GM23338 (cell line): ENCODE measurements at regions not wholly inside any gene's neighbourhood (a gene's known extent, or its start where the extent isn't known, plus 50 kb on each side); places are given as distances from the start of the nearest gene placed in this dataset.

Experiments
- ATAC-seq: fragments of 200-7000 bp; cut with Tn5 transposase; 3 replicates; pipeline ENCODE4 v1.9.1; 2020
- DNase-seq: peaks from one replicate; pipeline ENCODE4 v3.0.0-alpha.2; 2015; ENCODE audit warnings: low spot score
- H2AFZ ChIP-seq: fragments of 200-600 bp; sonication (generic); 2 replicates; pipeline ENCODE4 v1.8.0; 2016; ENCODE audit warnings: antibody characterized with exemption, mild to moderate bottlenecking, moderate library complexity
- H3F3A ChIP-seq: fragments of 200-600 bp; sonication (generic); replicated peaks from 2 replicates; pipeline ENCODE4 v1.8.0; 2017; ENCODE audit warnings: antibody characterized with exemption, mixed run types, low read depth
- H3K27ac ChIP-seq: fragments of 200-600 bp; sonication (generic); 2 replicates; pipeline ENCODE4 v1.6.1; 2016; ENCODE audit warnings: low read depth
- H3K27me3 ChIP-seq: fragments of 200-600 bp; sonication (generic); 2 replicates; pipeline ENCODE4 v1.8.0; 2016; ENCODE audit warnings: mild to moderate bottlenecking, mixed run types, moderate library complexity; ENCODE audit not compliant: insufficient read depth
- H3K36me3 ChIP-seq: fragments of 200-600 bp; sonication (generic); 2 replicates; pipeline ENCODE4 v1.8.0; 2016; ENCODE audit warnings: mild to moderate bottlenecking; ENCODE audit not compliant: insufficient read depth
- H3K4me1 ChIP-seq: fragments of 200-600 bp; sonication (generic); 2 replicates; pipeline ENCODE4 v1.8.0; 2016; ENCODE audit warnings: mild to moderate bottlenecking, moderate library complexity; ENCODE audit not compliant: insufficient read depth
- H3K4me2 ChIP-seq: fragments of 200-600 bp; sonication (generic); 2 replicates; pipeline ENCODE4 v1.7.1; 2017; ENCODE audit warnings: mixed run types
- H3K4me3 ChIP-seq: fragments of 200-600 bp; sonication (generic); 2 replicates; pipeline ENCODE4 v1.6.1; 2016; ENCODE audit warnings: mixed run types
- H3K79me2 ChIP-seq: fragments of 200-600 bp; sonication (generic); replicated peaks from 2 replicates; pipeline ENCODE4 v1.8.0; 2017; ENCODE audit warnings: mild to moderate bottlenecking; ENCODE audit not compliant: insufficient read depth
- H3K9me2 ChIP-seq: fragments of 200-600 bp; sonication (generic); 2 replicates; pipeline ENCODE4 v1.8.0; 2017; ENCODE audit not compliant: insufficient read depth
- H4K20me1 ChIP-seq: fragments of 200-600 bp; sonication (generic); replicated peaks from 2 replicates; pipeline ENCODE4 v1.8.0; 2017; ENCODE audit warnings: mild to moderate bottlenecking; ENCODE audit not compliant: insufficient read depth
- H3K27ac Mint-ChIP-seq: 2 replicates; pipeline ENCODE4 v1.8.0; 2020; ENCODE audit warnings: inconsistent platforms, mild to moderate bottlenecking, moderate library complexity, mixed read lengths
- H3K27me3 Mint-ChIP-seq: 3 replicates; pipeline ENCODE4 v1.8.0; 2022; ENCODE audit warnings: low read depth, mild to moderate bottlenecking, moderate library complexity, mixed read lengths, inconsistent platforms; ENCODE audit not compliant: insufficient read depth, poor library complexity
- H3K36me3 Mint-ChIP-seq: 3 replicates; pipeline ENCODE4 v1.8.0; 2021; ENCODE audit warnings: low read depth, mild to moderate bottlenecking, inconsistent platforms, moderate library complexity, mixed read lengths
- H3K4me1 Mint-ChIP-seq: 3 replicates; pipeline ENCODE4 v1.8.0; 2020; ENCODE audit warnings: mild to moderate bottlenecking, inconsistent platforms, mixed read lengths
- H3K4me3 Mint-ChIP-seq: 3 replicates; pipeline ENCODE4 v1.8.0; 2021; ENCODE audit warnings: moderate library complexity, mild to moderate bottlenecking, inconsistent platforms, mixed read lengths
- H3K9me3 Mint-ChIP-seq: 3 replicates; pipeline ENCODE4 v1.8.0; 2020; ENCODE audit warnings: moderate library complexity, mild to moderate bottlenecking, inconsistent platforms, mixed read lengths
- CREB1 ChIP-seq: fragments of 250-450 bp; sonication (Bioruptor Pico); IDR thresholded peaks from 2 replicates; pipeline ENCODE4 v1.5.0; 2020; ENCODE audit warnings: low read depth, mild to moderate bottlenecking, moderate library complexity
- EZH2 ChIP-seq: fragments of 200-600 bp; sonication (generic); IDR thresholded peaks from one replicate; pipeline ENCODE4 v1.8.0; 2017; ENCODE audit warnings: antibody characterized with exemption, mild to moderate bottlenecking, low read depth; ENCODE audit not compliant: unreplicated experiment
- EZH2phosphoT487 ChIP-seq: fragments of 200-600 bp; sonication (generic); IDR thresholded peaks from one replicate; pipeline ENCODE4 v1.8.1; 2018; ENCODE audit warnings: antibody characterized with exemption; ENCODE audit not compliant: unreplicated experiment
- JUNB ChIP-seq: IDR thresholded peaks from one replicate; pipeline ENCODE4 v1.6.1; 2016; ENCODE audit warnings: antibody characterized with exemption; ENCODE audit not compliant: unreplicated experiment
- NANOG ChIP-seq: IDR thresholded peaks from 2 replicates; pipeline ENCODE4 v1.6.1; 2016; ENCODE audit warnings: antibody characterized with exemption, borderline replicate concordance
- POLR2AphosphoS5 ChIP-seq: IDR thresholded peaks from 2 replicates; pipeline ENCODE4 v1.6.1; 2016; ENCODE audit warnings: antibody characterized with exemption, low read depth
- STAT1 ChIP-seq: IDR thresholded peaks from one replicate; pipeline ENCODE4 v1.6.1; 2016; ENCODE audit warnings: antibody characterized with exemption; ENCODE audit not compliant: unreplicated experiment
- ZNF114 ChIP-seq: fragments of 250-450 bp; sonication (Bioruptor Pico); IDR thresholded peaks from 2 replicates; pipeline ENCODE4 v1.5.0; 2020; ENCODE audit warnings: mild to moderate bottlenecking, moderate library complexity
- ZNF331 ChIP-seq: fragments of 250-450 bp; sonication (Bioruptor Pico); IDR thresholded peaks from 2 replicates; pipeline ENCODE4 v1.5.0; 2020; ENCODE audit warnings: low read depth, mild to moderate bottlenecking, moderate library complexity
- TF ChIP-seq, protein P1 (sequence below), 2 experiments: fragments of 200-600 bp in 1 of 2; sonication (generic) in 1 of 2; conservative IDR thresholded peaks; 2 replicates each; pipeline versions ENCODE4 v1.5.1 to v1.6.1; 2016 to 2017; ENCODE audit warnings: antibody characterized with exemption in 2 of 2, low read depth in 2 of 2, mild to moderate bottlenecking in 2 of 2, moderate library complexity in 1 of 2
- TF ChIP-seq, protein P2 (sequence below): fragments of 250-450 bp; sonication (Bioruptor Pico); IDR thresholded peaks from 2 replicates; pipeline ENCODE4 v1.5.0; 2020; ENCODE audit warnings: mild to moderate bottlenecking, moderate library complexity
- TF ChIP-seq, protein P3 (sequence below): IDR thresholded peaks from one replicate; pipeline ENCODE4 v1.6.1; 2018; ENCODE audit warnings: antibody characterized with exemption; ENCODE audit not compliant: unreplicated experiment
- TF ChIP-seq, protein P4 (sequence below): IDR thresholded peaks from 2 replicates; pipeline ENCODE4 v1.6.1; 2016; ENCODE audit warnings: antibody characterized with exemption

DNA sequence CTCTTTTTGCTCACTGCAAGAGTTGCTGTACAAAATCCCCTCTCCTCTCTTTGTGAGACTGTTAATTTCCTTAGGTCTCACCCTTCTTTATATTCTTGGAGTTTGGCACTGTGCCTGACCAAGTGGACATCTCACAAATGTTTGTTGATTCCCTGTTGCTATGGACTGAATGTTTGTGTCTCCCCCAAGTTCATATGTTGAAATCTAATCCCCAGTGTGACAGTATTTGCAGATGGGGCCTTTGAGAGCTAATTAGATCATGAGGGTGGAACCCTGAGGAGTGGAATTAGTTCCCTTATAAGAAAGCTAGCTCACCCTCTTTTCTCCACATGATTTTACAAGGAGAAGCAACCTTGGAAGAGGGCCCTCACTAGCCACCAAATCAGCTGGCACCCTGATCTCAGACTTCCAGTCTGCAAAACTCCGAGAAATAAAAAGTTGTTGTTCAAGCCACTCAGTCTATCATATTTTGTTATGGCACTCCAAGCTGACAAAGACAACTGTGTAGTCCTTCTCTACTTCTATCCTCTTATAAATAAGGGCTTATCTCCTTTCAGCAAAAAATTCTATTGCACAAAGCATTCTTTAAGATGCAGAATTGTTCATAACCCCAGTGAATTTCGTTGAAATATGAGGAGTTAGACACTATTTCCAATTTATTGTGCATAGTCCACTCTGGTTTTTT lies 65.5 kb upstream of the NPHP3 start:
- no peaks in the 10 kb centered on the region; the same call in 2 of the 3 replicates for H3K9me3 Mint-ChIP-seq
- H3K27ac Mint-ChIP-seq, result no peak overlapping the region
- ATAC-seq, result no peak
- no peaks in the 10 kb centered on the region for H3K79me2 ChIP-seq
- H3K27me3 ChIP-seq, result no peaks in the 10 kb centered on the region
- H4K20me1 ChIP-seq, result no peaks in the 10 kb centered on the region
- H3K4me1 ChIP-seq, result peaks cover 8% of the 10 kb centered on the region; the same call in 1 of the 2 replicates
- H3K4me3 ChIP-seq, result no peak overlapping the region
- H3K4me3 Mint-ChIP-seq, result no peak overlapping the region
- H3F3A ChIP-seq, result no peaks in the 10 kb centered on the region
- peaks cover 2% of the 10 kb centered on the region for H3K27me3 Mint-ChIP-seq
- H3K4me2 ChIP-seq, result no peak overlapping the region
- no peak overlapping the region for H3K27ac ChIP-seq
- H3K4me1 Mint-ChIP-seq, result peaks cover 13% of the 10 kb centered on the region
- no peak for DNase-seq
- no peaks in the 10 kb centered on the region for H3K36me3 Mint-ChIP-seq
- H3K36me3 ChIP-seq, result no peaks in the 10 kb centered on the region
- H2AFZ ChIP-seq, result no peak overlapping the region
- TF ChIP-seq STAT1 (no peak), EZH2 (no peak), CREB1 (CRISPR knock-in tag) (no peak), ZNF114 (CRISPR knock-in tag) (no peak), NANOG (no peak), JUNB (no peak), ZNF331 (no peak), EZH2phosphoT487 (no peak), POLR2AphosphoS5 (no peak)
- TF ChIP-seq, protein P1, sequence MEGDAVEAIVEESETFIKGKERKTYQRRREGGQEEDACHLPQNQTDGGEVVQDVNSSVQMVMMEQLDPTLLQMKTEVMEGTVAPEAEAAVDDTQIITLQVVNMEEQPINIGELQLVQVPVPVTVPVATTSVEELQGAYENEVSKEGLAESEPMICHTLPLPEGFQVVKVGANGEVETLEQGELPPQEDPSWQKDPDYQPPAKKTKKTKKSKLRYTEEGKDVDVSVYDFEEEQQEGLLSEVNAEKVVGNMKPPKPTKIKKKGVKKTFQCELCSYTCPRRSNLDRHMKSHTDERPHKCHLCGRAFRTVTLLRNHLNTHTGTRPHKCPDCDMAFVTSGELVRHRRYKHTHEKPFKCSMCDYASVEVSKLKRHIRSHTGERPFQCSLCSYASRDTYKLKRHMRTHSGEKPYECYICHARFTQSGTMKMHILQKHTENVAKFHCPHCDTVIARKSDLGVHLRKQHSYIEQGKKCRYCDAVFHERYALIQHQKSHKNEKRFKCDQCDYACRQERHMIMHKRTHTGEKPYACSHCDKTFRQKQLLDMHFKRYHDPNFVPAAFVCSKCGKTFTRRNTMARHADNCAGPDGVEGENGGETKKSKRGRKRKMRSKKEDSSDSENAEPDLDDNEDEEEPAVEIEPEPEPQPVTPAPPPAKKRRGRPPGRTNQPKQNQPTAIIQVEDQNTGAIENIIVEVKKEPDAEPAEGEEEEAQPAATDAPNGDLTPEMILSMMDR (conservative IDR thresholded peaks at IDR 0.05; ENCODE audit: low read depth in 2 of 2), result no peak
- TF ChIP-seq, protein P2, sequence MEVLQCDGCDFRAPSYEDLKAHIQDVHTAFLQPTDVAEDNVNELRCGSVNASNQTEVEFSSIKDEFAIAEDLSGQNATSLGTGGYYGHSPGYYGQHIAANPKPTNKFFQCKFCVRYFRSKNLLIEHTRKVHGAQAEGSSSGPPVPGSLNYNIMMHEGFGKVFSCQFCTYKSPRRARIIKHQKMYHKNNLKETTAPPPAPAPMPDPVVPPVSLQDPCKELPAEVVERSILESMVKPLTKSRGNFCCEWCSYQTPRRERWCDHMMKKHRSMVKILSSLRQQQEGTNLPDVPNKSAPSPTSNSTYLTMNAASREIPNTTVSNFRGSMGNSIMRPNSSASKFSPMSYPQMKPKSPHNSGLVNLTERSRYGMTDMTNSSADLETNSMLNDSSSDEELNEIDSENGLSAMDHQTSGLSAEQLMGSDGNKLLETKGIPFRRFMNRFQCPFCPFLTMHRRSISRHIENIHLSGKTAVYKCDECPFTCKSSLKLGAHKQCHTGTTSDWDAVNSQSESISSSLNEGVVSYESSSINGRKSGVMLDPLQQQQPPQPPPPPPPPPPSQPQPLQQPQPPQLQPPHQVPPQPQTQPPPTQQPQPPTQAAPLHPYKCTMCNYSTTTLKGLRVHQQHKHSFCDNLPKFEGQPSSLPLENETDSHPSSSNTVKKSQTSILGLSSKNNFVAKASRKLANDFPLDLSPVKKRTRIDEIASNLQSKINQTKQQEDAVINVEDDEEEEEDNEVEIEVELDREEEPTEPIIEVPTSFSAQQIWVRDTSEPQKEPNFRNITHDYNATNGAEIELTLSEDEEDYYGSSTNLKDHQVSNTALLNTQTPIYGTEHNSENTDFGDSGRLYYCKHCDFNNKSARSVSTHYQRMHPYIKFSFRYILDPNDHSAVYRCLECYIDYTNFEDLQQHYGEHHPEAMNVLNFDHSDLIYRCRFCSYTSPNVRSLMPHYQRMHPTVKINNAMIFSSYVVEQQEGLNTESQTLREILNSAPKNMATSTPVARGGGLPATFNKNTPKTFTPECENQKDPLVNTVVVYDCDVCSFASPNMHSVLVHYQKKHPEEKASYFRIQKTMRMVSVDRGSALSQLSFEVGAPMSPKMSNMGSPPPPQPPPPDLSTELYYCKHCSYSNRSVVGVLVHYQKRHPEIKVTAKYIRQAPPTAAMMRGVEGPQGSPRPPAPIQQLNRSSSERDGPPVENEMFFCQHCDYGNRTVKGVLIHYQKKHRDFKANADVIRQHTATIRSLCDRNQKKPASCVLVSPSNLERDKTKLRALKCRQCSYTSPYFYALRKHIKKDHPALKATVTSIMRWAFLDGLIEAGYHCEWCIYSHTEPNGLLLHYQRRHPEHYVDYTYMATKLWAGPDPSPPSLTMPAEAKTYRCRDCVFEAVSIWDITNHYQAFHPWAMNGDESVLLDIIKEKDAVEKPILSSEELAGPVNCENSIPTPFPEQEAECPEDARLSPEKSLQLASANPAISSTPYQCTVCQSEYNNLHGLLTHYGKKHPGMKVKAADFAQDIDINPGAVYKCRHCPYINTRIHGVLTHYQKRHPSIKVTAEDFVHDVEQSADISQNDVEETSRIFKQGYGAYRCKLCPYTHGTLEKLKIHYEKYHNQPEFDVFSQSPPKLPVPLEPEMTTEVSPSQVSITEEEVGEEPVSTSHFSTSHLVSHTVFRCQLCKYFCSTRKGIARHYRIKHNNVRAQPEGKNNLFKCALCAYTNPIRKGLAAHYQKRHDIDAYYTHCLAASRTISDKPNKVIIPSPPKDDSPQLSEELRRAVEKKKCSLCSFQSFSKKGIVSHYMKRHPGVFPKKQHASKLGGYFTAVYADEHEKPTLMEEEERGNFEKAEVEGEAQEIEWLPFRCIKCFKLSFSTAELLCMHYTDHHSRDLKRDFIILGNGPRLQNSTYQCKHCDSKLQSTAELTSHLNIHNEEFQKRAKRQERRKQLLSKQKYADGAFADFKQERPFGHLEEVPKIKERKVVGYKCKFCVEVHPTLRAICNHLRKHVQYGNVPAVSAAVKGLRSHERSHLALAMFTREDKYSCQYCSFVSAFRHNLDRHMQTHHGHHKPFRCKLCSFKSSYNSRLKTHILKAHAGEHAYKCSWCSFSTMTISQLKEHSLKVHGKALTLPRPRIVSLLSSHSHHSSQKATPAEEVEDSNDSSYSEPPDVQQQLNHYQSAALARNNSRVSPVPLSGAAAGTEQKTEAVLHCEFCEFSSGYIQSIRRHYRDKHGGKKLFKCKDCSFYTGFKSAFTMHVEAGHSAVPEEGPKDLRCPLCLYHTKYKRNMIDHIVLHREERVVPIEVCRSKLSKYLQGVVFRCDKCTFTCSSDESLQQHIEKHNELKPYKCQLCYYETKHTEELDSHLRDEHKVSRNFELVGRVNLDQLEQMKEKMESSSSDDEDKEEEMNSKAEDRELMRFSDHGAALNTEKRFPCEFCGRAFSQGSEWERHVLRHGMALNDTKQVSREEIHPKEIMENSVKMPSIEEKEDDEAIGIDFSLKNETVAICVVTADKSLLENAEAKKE (CRISPR knock-in tag), result no peak
- TF ChIP-seq, protein P3, sequence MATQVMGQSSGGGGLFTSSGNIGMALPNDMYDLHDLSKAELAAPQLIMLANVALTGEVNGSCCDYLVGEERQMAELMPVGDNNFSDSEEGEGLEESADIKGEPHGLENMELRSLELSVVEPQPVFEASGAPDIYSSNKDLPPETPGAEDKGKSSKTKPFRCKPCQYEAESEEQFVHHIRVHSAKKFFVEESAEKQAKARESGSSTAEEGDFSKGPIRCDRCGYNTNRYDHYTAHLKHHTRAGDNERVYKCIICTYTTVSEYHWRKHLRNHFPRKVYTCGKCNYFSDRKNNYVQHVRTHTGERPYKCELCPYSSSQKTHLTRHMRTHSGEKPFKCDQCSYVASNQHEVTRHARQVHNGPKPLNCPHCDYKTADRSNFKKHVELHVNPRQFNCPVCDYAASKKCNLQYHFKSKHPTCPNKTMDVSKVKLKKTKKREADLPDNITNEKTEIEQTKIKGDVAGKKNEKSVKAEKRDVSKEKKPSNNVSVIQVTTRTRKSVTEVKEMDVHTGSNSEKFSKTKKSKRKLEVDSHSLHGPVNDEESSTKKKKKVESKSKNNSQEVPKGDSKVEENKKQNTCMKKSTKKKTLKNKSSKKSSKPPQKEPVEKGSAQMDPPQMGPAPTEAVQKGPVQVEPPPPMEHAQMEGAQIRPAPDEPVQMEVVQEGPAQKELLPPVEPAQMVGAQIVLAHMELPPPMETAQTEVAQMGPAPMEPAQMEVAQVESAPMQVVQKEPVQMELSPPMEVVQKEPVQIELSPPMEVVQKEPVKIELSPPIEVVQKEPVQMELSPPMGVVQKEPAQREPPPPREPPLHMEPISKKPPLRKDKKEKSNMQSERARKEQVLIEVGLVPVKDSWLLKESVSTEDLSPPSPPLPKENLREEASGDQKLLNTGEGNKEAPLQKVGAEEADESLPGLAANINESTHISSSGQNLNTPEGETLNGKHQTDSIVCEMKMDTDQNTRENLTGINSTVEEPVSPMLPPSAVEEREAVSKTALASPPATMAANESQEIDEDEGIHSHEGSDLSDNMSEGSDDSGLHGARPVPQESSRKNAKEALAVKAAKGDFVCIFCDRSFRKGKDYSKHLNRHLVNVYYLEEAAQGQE, result no peak
- TF ChIP-seq, protein P4, sequence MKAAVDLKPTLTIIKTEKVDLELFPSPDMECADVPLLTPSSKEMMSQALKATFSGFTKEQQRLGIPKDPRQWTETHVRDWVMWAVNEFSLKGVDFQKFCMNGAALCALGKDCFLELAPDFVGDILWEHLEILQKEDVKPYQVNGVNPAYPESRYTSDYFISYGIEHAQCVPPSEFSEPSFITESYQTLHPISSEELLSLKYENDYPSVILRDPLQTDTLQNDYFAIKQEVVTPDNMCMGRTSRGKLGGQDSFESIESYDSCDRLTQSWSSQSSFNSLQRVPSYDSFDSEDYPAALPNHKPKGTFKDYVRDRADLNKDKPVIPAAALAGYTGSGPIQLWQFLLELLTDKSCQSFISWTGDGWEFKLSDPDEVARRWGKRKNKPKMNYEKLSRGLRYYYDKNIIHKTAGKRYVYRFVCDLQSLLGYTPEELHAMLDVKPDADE, result no peak
- peaks cover 3% of the 10 kb centered on the region; the same call in 1 of the 2 replicates for H3K9me2 ChIP-seq
